ENCODE measurements at regions not wholly inside any gene's neighbourhood (a gene's known extent, or its start where the extent isn't known, plus 50 kb on each side); places are given as distances from the start of the nearest gene placed in this dataset.
A peak's percentile ranks its signal among the peaks of the same experiment; 100 is the strongest.
"Not testable (repeated sequence)": the region's sequence is repeated elsewhere in the genome, so short reads cannot be mapped to it uniquely, and the experiment has no call there.

- no peak for ATAC-seq
Measured at GRCh38 chr5:110925398-110925797, 146.1 kb upstream of the TSLP start.

- ATAC-seq, result no peak
Measured at GRCh38 chr5:110925916-110926315, 145.6 kb upstream of the TSLP start.

- no peak for ATAC-seq
Measured at GRCh38 chr5:110932755-110933488, 138.6 kb upstream of the TSLP start.

GRCh38 chr5:110940136-110940535, 131.4 kb upstream of the TSLP start:
- no peak for ATAC-seq

- ATAC-seq, result no peak
Measured at GRCh38 chr5:110945874-110946436, 125.6 kb upstream of the TSLP start.

- ATAC-seq, result peak; percentile 88
Measured at GRCh38 chr5:110951373-110951791, 120.1 kb upstream of the TSLP start.

GRCh38 chr5:110956280-110956912, 115.1 kb upstream of the TSLP start:
- ATAC-seq, result no peak

GRCh38 chr5:110956913-110957813, 114.3 kb upstream of the TSLP start:
- ATAC-seq, result peak; percentile 58

GRCh38 chr5:110957934-110958333, 113.6 kb upstream of the TSLP start:
- ATAC-seq, result peak; percentile 91

- no peak for ATAC-seq
Measured at GRCh38 chr5:110963495-110963894, 108.0 kb upstream of the TSLP start.

GRCh38 chr5:110965773-110966581, 105.5 kb upstream of the TSLP start:
- peak; percentile 67 for ATAC-seq

- ATAC-seq, result peak; percentile 33
Measured at GRCh38 chr5:110968246-110969005, 103.1 kb upstream of the TSLP start.

GRCh38 chr5:110969502-110969901, 102.0 kb upstream of the TSLP start:
- no peak for ATAC-seq

- no peak for ATAC-seq
Measured at GRCh38 chr5:110973510-110973909, 98.0 kb upstream of the TSLP start.

- no peak for ATAC-seq
Measured at GRCh38 chr5:110977915-110978314, 93.6 kb upstream of the TSLP start.

GRCh38 chr5:110985882-110986281, 85.6 kb upstream of the TSLP start:
- ATAC-seq, result not testable (repeated sequence)

- ATAC-seq, result not testable (repeated sequence)
Measured at GRCh38 chr5:110987573-110987972, 83.9 kb upstream of the TSLP start.

- ATAC-seq, result no peak
Measured at GRCh38 chr5:110996742-110997141, 74.8 kb upstream of the TSLP start.

- ATAC-seq, result no peak
Measured at GRCh38 chr5:111002036-111002435, 69.5 kb upstream of the TSLP start.

GRCh38 chr5:111003623-111004022, 67.9 kb upstream of the TSLP start:
- no peak for ATAC-seq

GRCh38 chr5:111004291-111004690, 67.2 kb upstream of the TSLP start:
- no peak for ATAC-seq
